Fibroblast of lung (primary cell): ENCODE measurements at regions not wholly inside any gene's neighbourhood (a gene's known extent, or its start where the extent isn't known, plus 50 kb on each side); places are given as distances from the start of the nearest gene placed in this dataset.

Experiments
- EZH2 ChIP-seq: IDR thresholded peaks from 2 replicates; pipeline ENCODE4 v1.5.1; 2012; ENCODE audit warnings: low read length, control low read depth, mild to moderate bottlenecking; ENCODE audit errors: missing control alignments
- TF ChIP-seq, protein P1 (sequence below), 2 donors: IDR thresholded peaks in 1 of 2; conservative IDR thresholded peaks in 1 of 2; 1 replicate in 1 of 2; 2 replicates in 1 of 2; pipeline ENCODE4 v1.5.1; 2011 to 2012; ENCODE audit warnings: low read length in 2 of 2, control low read depth in 1 of 2, inconsistent platforms in 1 of 2, low read depth in 1 of 2, mild to moderate bottlenecking in 1 of 2

DNA sequence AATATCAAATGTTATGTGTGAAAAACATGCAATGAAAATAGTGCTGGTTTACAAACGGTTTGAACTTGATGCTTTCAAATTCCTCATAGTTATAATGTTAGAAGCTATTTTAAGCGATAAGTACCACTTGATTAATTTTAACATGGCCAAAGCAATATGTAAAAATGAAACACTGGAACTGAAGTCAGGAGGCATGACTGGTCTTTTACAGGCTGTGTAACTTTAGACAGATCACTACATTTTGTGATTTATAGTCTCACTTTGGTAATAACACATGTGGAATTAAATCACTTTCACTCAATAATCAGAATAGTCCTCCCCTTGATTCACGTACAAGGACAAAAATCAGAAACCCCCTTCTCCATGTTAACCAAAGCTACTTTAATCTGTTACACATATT lies 482.7 kb upstream of the NECTIN3 start:
- TF ChIP-seq, protein P1, sequence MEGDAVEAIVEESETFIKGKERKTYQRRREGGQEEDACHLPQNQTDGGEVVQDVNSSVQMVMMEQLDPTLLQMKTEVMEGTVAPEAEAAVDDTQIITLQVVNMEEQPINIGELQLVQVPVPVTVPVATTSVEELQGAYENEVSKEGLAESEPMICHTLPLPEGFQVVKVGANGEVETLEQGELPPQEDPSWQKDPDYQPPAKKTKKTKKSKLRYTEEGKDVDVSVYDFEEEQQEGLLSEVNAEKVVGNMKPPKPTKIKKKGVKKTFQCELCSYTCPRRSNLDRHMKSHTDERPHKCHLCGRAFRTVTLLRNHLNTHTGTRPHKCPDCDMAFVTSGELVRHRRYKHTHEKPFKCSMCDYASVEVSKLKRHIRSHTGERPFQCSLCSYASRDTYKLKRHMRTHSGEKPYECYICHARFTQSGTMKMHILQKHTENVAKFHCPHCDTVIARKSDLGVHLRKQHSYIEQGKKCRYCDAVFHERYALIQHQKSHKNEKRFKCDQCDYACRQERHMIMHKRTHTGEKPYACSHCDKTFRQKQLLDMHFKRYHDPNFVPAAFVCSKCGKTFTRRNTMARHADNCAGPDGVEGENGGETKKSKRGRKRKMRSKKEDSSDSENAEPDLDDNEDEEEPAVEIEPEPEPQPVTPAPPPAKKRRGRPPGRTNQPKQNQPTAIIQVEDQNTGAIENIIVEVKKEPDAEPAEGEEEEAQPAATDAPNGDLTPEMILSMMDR (conservative IDR thresholded peaks at IDR 0.05 in 1 of 2, IDR thresholded peaks at IDR 0.05 in 1 of 2; ENCODE audit: low read depth in 1 of 2, low read length in 2 of 2): no peak
- TF ChIP-seq EZH2: no peak
